ENCODE measurements at regions not wholly inside any gene's neighbourhood (a gene's known extent, or its start where the extent isn't known, plus 50 kb on each side); places are given as distances from the start of the nearest gene placed in this dataset.

- H3K27ac ChIP-seq = no peak overlapping the region
- TF ChIP-seq CTCF (conservative IDR thresholded peaks at IDR 0.05; ENCODE audit: low read depth) = no peak
- no peak for DNase-seq (ENCODE audit: low spot score)
- POLR2A ChIA-PET (ENCODE audit: low non-redundant PET) = no interaction called here
- CTCF ChIA-PET = no interaction called here
These were observed 73.8 kb upstream of the MIR17HG start for GRCh38 chr13:91273675-91274074.

- ChIA-PET CTCF (interaction anchor here (0.6 kb wide), 1 partner anchor 940 kb away, joined by 7 read pairs; no protein-coding TSS in a partner anchor), POLR2A (ENCODE audit: low non-redundant PET) (interaction anchor here (0.6 kb wide), 1 partner anchor 19 kb away, joined by 3 read pairs; no protein-coding TSS in a partner anchor)
- H3K27ac ChIP-seq = no peak overlapping the region
- no peak for DNase-seq (ENCODE audit: low spot score)
- TF ChIP-seq CTCF (conservative IDR thresholded peaks at IDR 0.05; ENCODE audit: low read depth) = no peak
These were observed 70.3 kb upstream of the MIR17HG start for GRCh38 chr13:91277013-91277676.

GRCh38 chr13:91278291-91278690, 69.2 kb upstream of the MIR17HG start:
- no peak for DNase-seq (ENCODE audit: low spot score)
- ChIA-PET POLR2A (ENCODE audit: low non-redundant PET) (no interaction called here), CTCF (no interaction called here)
- no peak for TF ChIP-seq CTCF (conservative IDR thresholded peaks at IDR 0.05; ENCODE audit: low read depth)
- H3K27ac ChIP-seq = no peak overlapping the region

- ChIA-PET CTCF (no interaction called here), POLR2A (ENCODE audit: low non-redundant PET) (no interaction called here)
- TF ChIP-seq CTCF (conservative IDR thresholded peaks at IDR 0.05; ENCODE audit: low read depth) = no peak
- no peak for DNase-seq (ENCODE audit: low spot score)
- H3K27ac ChIP-seq = no peak overlapping the region
These were observed 68.6 kb upstream of the MIR17HG start for GRCh38 chr13:91278888-91279287.

GRCh38 chr13:91280801-91281200, 66.7 kb upstream of the MIR17HG start:
- ChIA-PET POLR2A (ENCODE audit: low non-redundant PET) (no interaction called here), CTCF (no interaction called here)
- no peak overlapping the region for H3K27ac ChIP-seq
- no peak for TF ChIP-seq CTCF (conservative IDR thresholded peaks at IDR 0.05; ENCODE audit: low read depth)
- DNase-seq (ENCODE audit: low spot score) = no peak

- ChIA-PET CTCF (no interaction called here), POLR2A (ENCODE audit: low non-redundant PET) (no interaction called here)
- no peak overlapping the region for H3K27ac ChIP-seq
- DNase-seq (ENCODE audit: low spot score) = no peak
- no peak for TF ChIP-seq CTCF (conservative IDR thresholded peaks at IDR 0.05; ENCODE audit: low read depth)
These were observed 63.2 kb upstream of the MIR17HG start for GRCh38 chr13:91284335-91284734.

All from RWPE1 (cell line).